22Rv1 (cell line): ENCODE measurements at regions not wholly inside any gene's neighbourhood (a gene's known extent, or its start where the extent isn't known, plus 50 kb on each side); places are given as distances from the start of the nearest gene placed in this dataset.

Experiments used
- H3K27ac ChIP-seq: fragments of 450-650 bp; 2 replicates; pipeline ENCODE4 v1.5.1; 2017
- CTCF ChIP-seq: fragments of 450-650 bp; IDR thresholded peaks from 2 replicates; pipeline ENCODE4 v1.5.1; 2017; ENCODE audit warnings: mild to moderate bottlenecking
- ZFX ChIP-seq: fragments of 450-650 bp; IDR thresholded peaks from 2 replicates; pipeline ENCODE4 v1.6.1; 2017; ENCODE audit warnings: antibody characterized with exemption, borderline replicate concordance

- H3K27ac ChIP-seq = no peak overlapping the region
Measured at GRCh38 chr2:123696799-123697410, 328.2 kb upstream of the CNTNAP5 start.

GRCh38 chr2:123715467-123715982, 309.6 kb upstream of the CNTNAP5 start:
- TF ChIP-seq ZFX (no peak), CTCF (no peak)
- no peak overlapping the region for H3K27ac ChIP-seq

More at GRCh38 chr2:123696799-123697410, 328.2 kb upstream of the CNTNAP5 start:
- TF ChIP-seq CTCF = no peak
- TF ChIP-seq ZFX = no peak

- H3K27ac ChIP-seq = no peak overlapping the region
- TF ChIP-seq ZFX (no peak), CTCF (no peak)
Measured at GRCh38 chr2:123717636-123718334, 307.3 kb upstream of the CNTNAP5 start.

GRCh38 chr2:123720760-123721159, 304.3 kb upstream of the CNTNAP5 start:
- no peak overlapping the region for H3K27ac ChIP-seq
- TF ChIP-seq CTCF = no peak
- no peak for TF ChIP-seq ZFX

- no peak overlapping the region for H3K27ac ChIP-seq
- TF ChIP-seq CTCF = no peak
- TF ChIP-seq ZFX = no peak
Measured at GRCh38 chr2:123723706-123724105, 301.4 kb upstream of the CNTNAP5 start.

GRCh38 chr2:123732563-123732962, 292.5 kb upstream of the CNTNAP5 start:
- peak overlapping the region; percentile 61 for H3K27ac ChIP-seq
- TF ChIP-seq CTCF (no peak), ZFX (no peak)

- no peak overlapping the region for H3K27ac ChIP-seq
- no peak for TF ChIP-seq CTCF
- TF ChIP-seq ZFX = no peak
Measured at GRCh38 chr2:123737371-123737770, 287.7 kb upstream of the CNTNAP5 start.
